ENCODE measurements at regions not wholly inside any gene's neighbourhood (a gene's known extent, or its start where the extent isn't known, plus 50 kb on each side); places are given as distances from the start of the nearest gene placed in this dataset.

GRCh38 chrX:95218976-95219375 is 1465.7 kb upstream of the DIAPH2 start:
- Mint-ChIP-seq H3K9me3 (peaks cover 5% of the 10 kb centered on the region), H3K36me3 (ENCODE audit: low read depth) (no peaks in the 10 kb centered on the region), H3K27ac (no peak overlapping the region), H3K4me1 (no peaks in the 10 kb centered on the region), H3K4me3 (no peak overlapping the region), H3K27me3 (ENCODE audit: low read depth) (no peaks in the 10 kb centered on the region)
- no peak for TF ChIP-seq CTCF (IDR thresholded peaks at IDR 0.05; ENCODE audit: unreplicated experiment in 3 of 3)

GRCh38 chrX:95248386-95248785 is 1436.3 kb upstream of the DIAPH2 start:
- Mint-ChIP-seq H3K4me1 (no peaks in the 10 kb centered on the region), H3K27ac (no peak overlapping the region), H3K36me3 (ENCODE audit: low read depth) (no peaks in the 10 kb centered on the region), H3K4me3 (no peak overlapping the region), H3K9me3 (peaks cover 5% of the 10 kb centered on the region), H3K27me3 (ENCODE audit: low read depth) (no peaks in the 10 kb centered on the region)
- no peak for TF ChIP-seq CTCF (IDR thresholded peaks at IDR 0.05; ENCODE audit: unreplicated experiment in 3 of 3)

GRCh38 chrX:95290455-95290854 is 1394.2 kb upstream of the DIAPH2 start:
- no peaks in the 10 kb centered on the region for H3K4me1 Mint-ChIP-seq
- H3K9me3 Mint-ChIP-seq, result no peaks in the 10 kb centered on the region
- no peak overlapping the region for H3K27ac Mint-ChIP-seq
- H3K4me3 Mint-ChIP-seq, result no peak overlapping the region
- H3K36me3 Mint-ChIP-seq (ENCODE audit: low read depth), result no peaks in the 10 kb centered on the region
- H3K27me3 Mint-ChIP-seq (ENCODE audit: low read depth), result no peaks in the 10 kb centered on the region
- TF ChIP-seq CTCF (IDR thresholded peaks at IDR 0.05; ENCODE audit: unreplicated experiment in 3 of 3), result no peak

GRCh38 chrX:95291561-95291960 is 1393.1 kb upstream of the DIAPH2 start:
- peaks cover 3% of the 10 kb centered on the region for H3K9me3 Mint-ChIP-seq
- no peak overlapping the region for H3K27ac Mint-ChIP-seq
- no peaks in the 10 kb centered on the region for H3K4me1 Mint-ChIP-seq
- no peaks in the 10 kb centered on the region for H3K36me3 Mint-ChIP-seq (ENCODE audit: low read depth)
- H3K4me3 Mint-ChIP-seq, result no peak overlapping the region
- TF ChIP-seq CTCF (IDR thresholded peaks at IDR 0.05; ENCODE audit: unreplicated experiment in 3 of 3), result no peak
- H3K27me3 Mint-ChIP-seq (ENCODE audit: low read depth), result no peaks in the 10 kb centered on the region

- Mint-ChIP-seq H3K27ac (no peak overlapping the region), H3K4me1 (no peaks in the 10 kb centered on the region), H3K27me3 (ENCODE audit: low read depth) (peaks cover 6% of the 10 kb centered on the region), H3K36me3 (ENCODE audit: low read depth) (no peaks in the 10 kb centered on the region), H3K9me3 (no peaks in the 10 kb centered on the region), H3K4me3 (no peak overlapping the region)
- peak in 2 of 3 experiments; percentile 24 to 44 for TF ChIP-seq CTCF (IDR thresholded peaks at IDR 0.05; ENCODE audit: unreplicated experiment in 3 of 3)
Measured at GRCh38 chrX:95318882-95319281, 1365.8 kb upstream of the DIAPH2 start.

- Mint-ChIP-seq H3K27ac (no peak overlapping the region), H3K4me1 (no peaks in the 10 kb centered on the region), H3K9me3 (no peaks in the 10 kb centered on the region), H3K36me3 (ENCODE audit: low read depth) (no peaks in the 10 kb centered on the region), H3K4me3 (no peak overlapping the region), H3K27me3 (ENCODE audit: low read depth) (peaks cover under 1% of the 10 kb centered on the region)
- no peak for TF ChIP-seq CTCF (IDR thresholded peaks at IDR 0.05; ENCODE audit: unreplicated experiment in 3 of 3)
Measured at GRCh38 chrX:95325185-95325584, 1359.5 kb upstream of the DIAPH2 start.

Data from nephron (organoid).